Left lung (tissue), 4 donors: ENCODE measurements at regions not wholly inside any gene's neighbourhood (a gene's known extent, or its start where the extent isn't known, plus 50 kb on each side); places are given as distances from the start of the nearest gene placed in this dataset.

Experiments used
- ATAC-seq: fragments of 200-7000 bp; cut with Tn5 transposase; one replicate; pipeline ENCODE4 v1.9.1; 2020; ENCODE audit warnings: moderate library complexity
- DNase-seq, 4 donors: peaks; one replicate each; pipeline ENCODE4 v3.0.0-alpha.2; 2013 to 2020
- H3K27ac ChIP-seq, 2 donors: fragments of 200-600 bp; sonication (generic) in 1 of 2; one replicate each; pipeline versions ENCODE4 v1.5.0 to v1.8.0; 2020 to 2021
- H3K27me3 ChIP-seq, 2 donors: fragments of 200-600 bp; sonication (generic) in 1 of 2; one replicate each; pipeline versions ENCODE4 v1.5.0 to v1.8.0; 2020 to 2021
- H3K36me3 ChIP-seq, 2 donors: fragments of 200-600 bp; sonication (generic) in 1 of 2; one replicate each; pipeline versions ENCODE4 v1.5.0 to v1.8.0; 2020 to 2021
- H3K4me1 ChIP-seq, 2 donors: fragments of 200-600 bp; one replicate each; pipeline ENCODE4 v1.8.0; 2021
- H3K4me3 ChIP-seq, 2 donors: fragments of 200-600 bp; sonication (generic) in 1 of 2; one replicate each; pipeline versions ENCODE4 v1.5.0 to v1.8.0; 2020 to 2021; ENCODE audit warnings: mild to moderate bottlenecking in 1 of 2
- H3K9me3 ChIP-seq, 2 donors: fragments of 200-600 bp; sonication (generic) in 1 of 2; one replicate each; pipeline versions ENCODE4 v1.5.0 to v1.8.0; 2020 to 2021
- CTCF ChIP-seq, 2 donors: fragments of 200-600 bp; sonication (generic) in 1 of 2; IDR thresholded peaks; one replicate each; pipeline versions ENCODE4 v1.5.0 to v1.8.0; 2021; ENCODE audit warnings: antibody characterized with exemption in 2 of 2
- intact Hi-C, 2 donors: fragments of 100-400 bp; cut with DNase I; formaldehyde crosslinking; loops; one replicate each; pipeline versions ENCODE4 v1.11.2 to v1.14.2; 2022
- donor health status: DM: no; HTN: yes; CAD: no.
- donor health status: DM: no; HTN: no; CAD: no.

- H3K9me3 ChIP-seq = no peaks in the 10 kb centered on the region
- peaks cover 6 to 56% of the 10 kb centered on the region in 2 donors for H3K4me1 ChIP-seq
- DNase-seq = peak in 1 of 4 donors; percentile 82
- peak overlapping the region; percentile 96 for H3K27ac ChIP-seq
- H3K27me3 ChIP-seq = peaks cover 0 to 98% of the 10 kb centered on the region in 2 donors
- intact Hi-C loops = no loop called here
- H3K36me3 ChIP-seq = no peaks in the 10 kb centered on the region
- H3K4me3 ChIP-seq = peak overlapping the region; percentile 53 to 69
- TF ChIP-seq CTCF (IDR thresholded peaks at IDR 0.05) = no peak
- peak; percentile 1 for ATAC-seq
Observed at GRCh38 chr6:26199773-26200764, 112.8 kb downstream of the HFE start.

DNA sequence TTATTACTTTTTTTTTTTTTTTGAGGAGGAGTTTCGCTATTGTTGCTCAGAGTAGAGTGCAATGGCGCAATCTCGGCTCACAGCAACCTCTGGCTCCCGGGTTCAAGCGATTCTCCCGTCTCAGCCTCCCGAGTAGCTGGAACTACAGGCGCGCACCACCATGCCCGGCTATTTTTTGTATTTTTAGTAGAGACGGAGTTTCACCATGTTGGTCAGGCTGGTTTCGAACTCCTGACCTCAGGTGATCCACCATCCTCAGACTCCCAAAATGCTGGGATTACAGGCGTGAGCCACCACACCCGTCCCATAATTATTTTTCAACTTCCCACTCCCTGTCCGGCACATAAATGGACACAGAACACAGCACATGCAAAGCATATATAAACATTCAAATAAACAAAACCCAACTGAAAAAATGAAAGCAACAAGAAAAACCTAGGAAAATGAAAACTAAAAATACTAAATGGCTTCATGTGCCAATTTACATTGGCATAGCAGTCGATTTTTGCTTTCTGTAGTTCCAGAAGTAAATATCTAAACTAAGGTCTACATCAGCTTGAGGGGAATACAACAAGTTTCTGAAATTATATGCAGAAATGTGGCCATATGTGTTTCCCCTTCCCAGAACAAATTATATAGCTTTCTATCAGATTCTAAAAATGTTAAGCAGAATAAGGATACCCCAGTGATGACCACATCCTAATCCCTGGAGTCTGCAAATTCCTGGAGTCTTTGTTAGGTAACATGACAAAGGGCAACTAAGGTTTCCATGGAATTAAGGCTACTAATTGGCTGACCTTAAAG is 113.9 kb downstream of the HFE start:
- no peak for TF ChIP-seq CTCF (IDR thresholded peaks at IDR 0.05)
- DNase-seq = no peak
- intact Hi-C loops = no loop called here
- ATAC-seq = no peak
- no peak overlapping the region for H3K4me3 ChIP-seq
- peaks cover 0 to 98% of the 10 kb centered on the region in 2 donors for H3K27me3 ChIP-seq
- H3K4me1 ChIP-seq = peaks cover 3 to 53% of the 10 kb centered on the region in 2 donors
- no peaks in the 10 kb centered on the region for H3K9me3 ChIP-seq
- H3K36me3 ChIP-seq = no peaks in the 10 kb centered on the region
- no peak overlapping the region for H3K27ac ChIP-seq

- H3K27ac ChIP-seq = no peak overlapping the region
- DNase-seq (no peak), ATAC-seq (no peak)
- no peaks in the 10 kb centered on the region for H3K36me3 ChIP-seq
- no peak overlapping the region for H3K4me3 ChIP-seq
- peaks cover 0 to 98% of the 10 kb centered on the region in 2 donors for H3K27me3 ChIP-seq
- intact Hi-C loops = no loop called here
- H3K9me3 ChIP-seq = no peaks in the 10 kb centered on the region
- H3K4me1 ChIP-seq = peaks cover 6 to 45% of the 10 kb centered on the region in 2 donors
- TF ChIP-seq CTCF (IDR thresholded peaks at IDR 0.05) = no peak
Observed at GRCh38 chr6:26202201-26202611, 115.0 kb downstream of the HFE start.

DNA sequence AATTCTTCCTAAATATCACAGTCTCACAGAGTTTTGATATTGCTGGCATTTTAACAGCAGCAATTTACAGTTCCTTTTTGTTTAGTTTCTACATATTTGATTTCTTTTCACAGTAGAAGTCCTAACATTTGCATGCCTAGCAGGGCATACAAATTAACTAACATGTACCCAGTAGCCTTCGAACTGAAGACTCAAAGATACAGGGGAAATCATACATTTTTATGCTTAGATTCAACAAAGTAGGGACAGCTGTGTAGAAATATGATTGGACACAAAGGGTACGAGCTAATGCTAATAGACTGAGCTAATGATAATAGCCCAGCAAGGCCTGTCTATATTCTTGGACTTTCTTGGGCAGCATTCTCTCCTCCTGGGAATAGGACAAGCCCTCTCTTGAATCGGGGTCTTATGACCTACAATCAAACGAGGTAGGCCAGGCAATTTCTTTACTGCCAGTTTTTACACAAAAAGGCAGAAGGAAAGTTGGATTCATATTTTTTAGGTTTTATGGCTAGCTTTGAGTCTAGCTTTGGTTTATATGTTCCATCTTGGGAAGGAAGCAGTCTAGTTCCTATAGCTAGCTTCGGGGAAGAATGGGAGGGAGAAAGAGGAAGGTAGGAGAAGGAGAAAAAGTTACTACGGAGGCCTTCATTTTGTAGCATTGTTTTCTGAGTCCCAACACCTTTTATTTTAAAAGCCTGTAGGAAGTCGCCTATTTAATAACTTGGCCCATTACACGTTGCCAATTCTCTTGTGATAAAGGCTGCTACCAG is 115.8 kb downstream of the HFE start:
- Histone ChIP-seq H3K36me3 (no peaks in the 10 kb centered on the region), H3K9me3 (no peaks in the 10 kb centered on the region), H3K4me1 (peaks cover 6 to 39% of the 10 kb centered on the region in 2 donors), H3K27me3 (peaks cover 0 to 98% of the 10 kb centered on the region in 2 donors), H3K27ac (no peak overlapping the region), H3K4me3 (no peak overlapping the region)
- TF ChIP-seq CTCF (IDR thresholded peaks at IDR 0.05) = no peak
- DNase-seq (no peak), ATAC-seq (no peak)
- intact Hi-C loops = no loop called here
